Coronary artery (tissue), 2 donors: ENCODE measurements at regions not wholly inside any gene's neighbourhood (a gene's known extent, or its start where the extent isn't known, plus 50 kb on each side); places are given as distances from the start of the nearest gene placed in this dataset.

Source experiments
- DNase-seq: peaks from one replicate; pipeline ENCODE4 v3.0.0-alpha.2; 2017; ENCODE audit warnings: low spot score
- H3K27ac ChIP-seq, 2 donors: fragments of 200-600 bp; sonication (generic); one replicate each; pipeline ENCODE4 v1.5.1; 2016 to 2019
- H3K4me3 ChIP-seq: fragments of 200-600 bp; sonication (generic); 2 replicates; pipeline ENCODE4 v1.5.1; 2016; ENCODE audit warnings: mild to moderate bottlenecking, moderate library complexity
- TF ChIP-seq, protein P1 (sequence below): fragments of 200-600 bp; sonication (generic); IDR thresholded peaks from one replicate; pipeline ENCODE4 v1.5.1; 2019; ENCODE audit warnings: antibody characterized with exemption

DNA sequence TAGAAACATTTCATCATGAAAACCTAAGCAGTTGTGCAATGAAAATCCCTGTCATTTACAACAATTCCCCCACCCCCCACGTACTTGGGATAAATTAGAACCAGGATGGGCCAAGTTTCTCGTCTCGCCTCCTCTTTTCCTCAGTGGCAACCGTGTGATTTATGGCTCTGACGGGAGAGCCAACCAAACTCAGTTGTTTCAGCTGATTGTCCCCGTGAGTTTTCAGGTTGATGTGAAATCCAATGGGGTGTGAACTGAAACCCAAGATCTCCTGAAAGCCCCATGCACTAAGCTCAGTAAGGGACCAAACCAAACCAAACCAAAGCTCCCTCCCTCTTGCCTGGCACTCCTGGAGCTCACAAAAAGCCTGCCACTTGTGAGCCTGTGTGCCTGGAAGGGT lies 138.7 kb upstream of the SLC24A2 start:
- no peak overlapping the region for H3K27ac ChIP-seq
- TF ChIP-seq, protein P1, sequence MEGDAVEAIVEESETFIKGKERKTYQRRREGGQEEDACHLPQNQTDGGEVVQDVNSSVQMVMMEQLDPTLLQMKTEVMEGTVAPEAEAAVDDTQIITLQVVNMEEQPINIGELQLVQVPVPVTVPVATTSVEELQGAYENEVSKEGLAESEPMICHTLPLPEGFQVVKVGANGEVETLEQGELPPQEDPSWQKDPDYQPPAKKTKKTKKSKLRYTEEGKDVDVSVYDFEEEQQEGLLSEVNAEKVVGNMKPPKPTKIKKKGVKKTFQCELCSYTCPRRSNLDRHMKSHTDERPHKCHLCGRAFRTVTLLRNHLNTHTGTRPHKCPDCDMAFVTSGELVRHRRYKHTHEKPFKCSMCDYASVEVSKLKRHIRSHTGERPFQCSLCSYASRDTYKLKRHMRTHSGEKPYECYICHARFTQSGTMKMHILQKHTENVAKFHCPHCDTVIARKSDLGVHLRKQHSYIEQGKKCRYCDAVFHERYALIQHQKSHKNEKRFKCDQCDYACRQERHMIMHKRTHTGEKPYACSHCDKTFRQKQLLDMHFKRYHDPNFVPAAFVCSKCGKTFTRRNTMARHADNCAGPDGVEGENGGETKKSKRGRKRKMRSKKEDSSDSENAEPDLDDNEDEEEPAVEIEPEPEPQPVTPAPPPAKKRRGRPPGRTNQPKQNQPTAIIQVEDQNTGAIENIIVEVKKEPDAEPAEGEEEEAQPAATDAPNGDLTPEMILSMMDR, result no peak
- DNase-seq, result no peak
- no peak overlapping the region for H3K4me3 ChIP-seq

DNA sequence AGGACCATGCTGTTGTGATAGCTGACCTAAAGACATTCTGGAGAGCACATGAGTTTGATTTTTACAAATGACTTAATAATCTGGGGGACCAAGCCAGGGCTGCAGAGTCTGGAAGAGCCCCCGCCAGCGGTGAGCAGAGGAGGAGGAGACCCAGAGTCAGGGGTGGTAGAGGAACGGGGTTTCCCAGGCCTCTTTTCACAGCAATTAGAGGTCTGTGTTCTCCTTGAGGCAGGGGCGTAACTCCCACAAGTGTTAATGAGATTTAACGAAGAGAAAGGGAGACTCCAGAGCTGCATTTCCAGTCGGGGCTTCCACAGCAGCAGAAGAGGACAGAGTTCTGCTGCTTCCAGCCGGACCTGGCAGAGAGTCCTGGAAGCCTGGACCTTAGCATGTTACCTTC lies 137.9 kb upstream of the SLC24A2 start:
- Histone ChIP-seq H3K27ac (no peak overlapping the region), H3K4me3 (no peak overlapping the region)
- TF ChIP-seq, protein P1, result no peak
- DNase-seq, result no peak

DNA sequence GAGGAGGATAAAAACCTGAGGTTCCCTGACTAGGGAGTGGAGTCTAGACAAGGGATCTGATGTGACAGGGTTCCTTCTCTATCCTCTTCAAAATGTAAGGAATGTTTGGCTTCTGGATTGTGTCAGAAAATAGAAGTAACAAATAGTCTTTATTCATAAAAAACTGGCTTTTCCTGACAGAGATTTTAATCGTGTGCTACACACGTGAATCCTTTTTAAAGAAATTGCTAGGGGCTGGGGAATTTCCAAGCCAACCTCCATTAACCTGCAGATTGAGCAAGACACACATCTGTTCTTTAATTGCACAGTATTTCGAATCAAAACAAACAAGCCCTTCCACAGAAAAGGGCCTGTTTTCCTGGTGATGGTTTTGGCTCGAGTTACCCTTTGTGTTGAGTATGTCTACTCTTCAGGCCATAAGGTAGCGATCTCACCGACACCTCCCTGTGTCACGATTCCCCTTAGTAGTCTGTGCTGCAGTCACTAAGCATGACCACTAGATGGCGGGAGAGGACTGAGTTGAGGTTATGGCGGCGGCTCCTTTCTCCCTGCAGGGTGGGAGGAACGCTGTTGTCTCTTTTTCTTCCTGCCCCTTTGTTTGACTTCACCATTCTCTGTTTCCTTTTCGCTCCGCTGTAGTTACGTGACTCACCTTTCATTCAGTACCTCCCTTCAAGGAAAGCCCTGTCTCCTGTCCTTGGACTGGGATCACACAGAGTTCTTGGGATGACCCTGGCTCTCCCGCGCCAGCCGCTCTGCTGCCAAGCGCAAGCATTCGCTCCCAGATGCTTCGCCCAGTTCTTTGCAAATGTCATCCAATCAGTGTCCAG lies 137.1 kb upstream of the SLC24A2 start:
- TF ChIP-seq, protein P1, result peak; percentile 97
- Histone ChIP-seq H3K4me3 (peak overlapping the region; percentile 58), H3K27ac (no peak overlapping the region)
- no peak for DNase-seq

DNA sequence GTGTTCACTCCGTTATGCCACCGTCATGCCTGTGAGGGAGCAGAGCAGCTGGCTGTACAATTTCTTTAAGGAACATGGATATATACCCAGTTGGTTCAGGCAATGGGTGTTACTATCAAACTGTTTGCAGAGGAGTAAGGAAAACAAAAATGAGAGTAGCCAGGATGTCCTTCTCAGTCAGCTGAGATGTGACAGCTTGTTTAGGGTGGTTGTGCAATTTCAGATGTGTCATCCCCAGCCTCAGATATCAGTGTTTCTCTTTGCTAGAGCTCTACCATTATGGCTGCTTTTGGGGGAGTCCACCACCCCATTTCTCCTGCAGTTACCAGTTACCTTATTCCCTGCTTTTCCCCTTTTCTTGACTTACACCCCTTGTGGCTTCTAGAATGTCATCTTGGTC lies 135.2 kb upstream of the SLC24A2 start:
- H3K27ac ChIP-seq, result no peak overlapping the region
- TF ChIP-seq, protein P1, result no peak
- no peak overlapping the region for H3K4me3 ChIP-seq
- no peak for DNase-seq

DNA sequence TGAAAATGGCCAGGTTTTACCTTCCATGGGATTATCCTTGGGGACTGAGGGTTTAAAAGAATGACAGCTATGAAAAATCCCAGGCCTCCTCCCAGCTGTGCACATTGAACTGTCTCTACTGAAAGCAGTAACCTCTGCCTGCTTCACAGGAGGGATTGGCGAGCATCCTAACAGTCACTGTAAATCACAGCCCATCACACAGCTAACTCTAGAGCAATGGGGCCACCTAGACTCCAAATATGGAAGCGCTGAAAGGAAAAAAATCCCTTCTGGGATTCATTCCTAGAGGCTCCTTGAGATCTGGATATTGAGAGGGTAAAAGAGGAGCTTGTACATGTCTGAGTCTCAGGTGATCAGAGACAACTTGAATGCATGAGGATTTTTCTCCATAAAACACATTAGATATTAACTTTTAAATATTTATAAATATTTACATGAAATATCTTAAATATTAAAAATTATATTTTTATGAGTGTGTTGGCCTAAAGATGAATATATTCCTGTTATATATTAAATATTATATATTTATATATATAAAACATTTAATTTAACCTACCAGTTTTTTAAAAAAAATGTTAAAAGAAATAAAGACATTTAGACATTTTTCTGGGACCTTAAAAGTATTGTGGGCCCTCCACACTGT lies 133.8 kb upstream of the SLC24A2 start:
- Histone ChIP-seq H3K27ac (no peak overlapping the region), H3K4me3 (no peak overlapping the region)
- TF ChIP-seq, protein P1, result no peak
- DNase-seq, result no peak

DNA sequence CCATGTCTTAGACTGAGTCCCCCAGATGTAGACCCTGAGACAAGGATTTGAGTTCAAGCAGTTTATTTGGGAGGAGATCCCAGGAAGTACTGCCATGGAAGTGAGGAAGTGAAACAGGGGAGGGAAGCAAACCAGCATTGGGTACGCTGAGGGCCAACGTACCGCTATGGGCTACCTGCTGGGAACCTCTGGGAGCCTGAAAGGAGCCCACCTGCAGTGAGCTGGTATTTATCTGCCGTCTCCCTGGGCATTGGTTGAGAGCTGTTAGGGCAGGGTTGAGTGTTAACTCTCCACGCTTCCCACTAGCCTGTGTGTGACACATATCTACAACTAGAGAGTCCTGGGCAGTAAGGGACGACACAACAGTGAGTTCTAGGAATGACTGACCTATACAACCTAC lies 131.6 kb upstream of the SLC24A2 start:
- Histone ChIP-seq H3K4me3 (no peak overlapping the region), H3K27ac (no peak overlapping the region)
- TF ChIP-seq, protein P1, result no peak
- DNase-seq, result no peak

DNA sequence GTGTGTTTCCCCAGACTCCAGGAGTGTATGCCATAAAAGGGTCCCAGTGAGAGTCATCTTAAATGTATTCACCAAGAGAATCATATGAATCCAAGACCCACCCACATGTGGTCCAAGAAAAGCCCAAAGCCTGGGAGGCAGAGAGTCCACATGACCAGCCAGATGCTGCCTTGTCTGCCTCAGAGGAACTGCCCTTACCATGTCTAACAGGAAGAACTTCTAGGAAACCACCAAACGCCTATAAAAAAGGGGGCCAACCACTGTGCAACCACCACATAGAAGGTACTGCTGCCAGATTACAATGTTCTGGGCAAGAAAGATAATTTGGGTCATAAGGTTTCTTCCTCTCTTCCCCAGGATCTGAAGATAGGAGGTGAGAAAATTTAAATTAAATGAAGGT lies 129.8 kb upstream of the SLC24A2 start:
- no peak overlapping the region for H3K4me3 ChIP-seq
- no peak overlapping the region for H3K27ac ChIP-seq
- no peak for DNase-seq
- TF ChIP-seq, protein P1, result no peak
